GM12878 (cell line): ENCODE measurements at regions not wholly inside any gene's neighbourhood (a gene's known extent, or its start where the extent isn't known, plus 50 kb on each side); places are given as distances from the start of the nearest gene placed in this dataset.

Experiments
- CTCF ChIP-seq, 3 experiments: IDR thresholded peaks in 2 of 3; conservative IDR thresholded peaks in 1 of 3; 2 replicates each; pipeline ENCODE4 v1.5.1; 2011; ENCODE audit warnings: low read depth in 3 of 3, low read length in 3 of 3, mild to moderate bottlenecking in 3 of 3, control low read depth in 2 of 3, moderate library complexity in 2 of 3, inconsistent platforms in 1 of 3, mixed read lengths in 1 of 3; ENCODE audit not compliant: control insufficient read depth in 2 of 3, insufficient read depth in 1 of 3; ENCODE audit errors: extremely low read depth in 1 of 3
- E4F1 ChIP-seq: fragments of 450-650 bp; IDR thresholded peaks from 2 replicates; pipeline ENCODE4 v1.6.1; 2018; ENCODE audit warnings: borderline replicate concordance, mild to moderate bottlenecking; ENCODE audit not compliant: partially characterized antibody
- KAT2A ChIP-seq: conservative IDR thresholded peaks from 2 replicates; pipeline ENCODE4 v1.6.1; 2011; ENCODE audit warnings: low read depth, low read length; ENCODE audit not compliant: control insufficient read depth
- NFIC ChIP-seq: IDR thresholded peaks from 2 replicates; pipeline ENCODE4 v1.6.1; 2012; ENCODE audit warnings: low read depth, mild to moderate bottlenecking, inconsistent platforms, low read length, moderate library complexity
- NFXL1 ChIP-seq: fragments of 450-650 bp; IDR thresholded peaks from 2 replicates; pipeline ENCODE4 v1.6.1; 2017; ENCODE audit warnings: antibody characterized with exemption, mild to moderate bottlenecking, borderline replicate concordance
- NRF1 ChIP-seq: conservative IDR thresholded peaks from 2 replicates; pipeline ENCODE4 v1.6.1; 2011; ENCODE audit warnings: mild to moderate bottlenecking, low read depth, low read length, improper control_type of control experiment
- SIX5 ChIP-seq: IDR thresholded peaks from 2 replicates; pipeline ENCODE4 v1.6.1; 2011; ENCODE audit warnings: mild to moderate bottlenecking, low read depth, low read length, moderate library complexity; ENCODE audit not compliant: severe bottlenecking
- TARDBP ChIP-seq: IDR thresholded peaks from 2 replicates; pipeline ENCODE4 v1.6.1; 2016; ENCODE audit warnings: borderline replicate concordance
- ZNF217 ChIP-seq: fragments of 450-650 bp; IDR thresholded peaks from 2 replicates; pipeline ENCODE4 v1.6.1; 2017; ENCODE audit warnings: antibody characterized with exemption, mild to moderate bottlenecking
- ZNF687 ChIP-seq: fragments of 450-650 bp; IDR thresholded peaks from 2 replicates; pipeline ENCODE4 v1.6.1; 2017; ENCODE audit warnings: mild to moderate bottlenecking, moderate library complexity

- TF ChIP-seq SIX5: no peak
- TF ChIP-seq ZNF217: no peak
- TF ChIP-seq NFIC: no peak
- no peak for TF ChIP-seq E4F1
- no peak for TF ChIP-seq NRF1
- no peak for TF ChIP-seq NFXL1
- TF ChIP-seq KAT2A: no peak
- no peak for TF ChIP-seq CTCF (IDR thresholded peaks at IDR 0.05 in 2 of 3, conservative IDR thresholded peaks at IDR 0.05 in 1 of 3; ENCODE audit: control insufficient read depth in 2 of 3, extremely low read depth in 1 of 3, insufficient read depth in 1 of 3, low read depth in 3 of 3, low read length in 3 of 3)
- TF ChIP-seq ZNF687: no peak
- TF ChIP-seq TARDBP: no peak
These were observed 883.3 kb upstream of the TMPRSS15 start (continued) for GRCh38 chr21:19286876-19287275.
